Ammon's horn (tissue), 1 donor: ENCODE measurements at regions not wholly inside any gene's neighbourhood (a gene's known extent, or its start where the extent isn't known, plus 50 kb on each side); places are given as distances from the start of the nearest gene placed in this dataset.
"Not testable (repeated sequence)": the region's sequence is repeated elsewhere in the genome, so short reads cannot be mapped to it uniquely, and the experiment has no call there.

Source experiments
- DNase-seq: peaks from one replicate; pipeline ENCODE4 v3.0.0-alpha.2; 2016; ENCODE audit warnings: low spot score

DNA sequence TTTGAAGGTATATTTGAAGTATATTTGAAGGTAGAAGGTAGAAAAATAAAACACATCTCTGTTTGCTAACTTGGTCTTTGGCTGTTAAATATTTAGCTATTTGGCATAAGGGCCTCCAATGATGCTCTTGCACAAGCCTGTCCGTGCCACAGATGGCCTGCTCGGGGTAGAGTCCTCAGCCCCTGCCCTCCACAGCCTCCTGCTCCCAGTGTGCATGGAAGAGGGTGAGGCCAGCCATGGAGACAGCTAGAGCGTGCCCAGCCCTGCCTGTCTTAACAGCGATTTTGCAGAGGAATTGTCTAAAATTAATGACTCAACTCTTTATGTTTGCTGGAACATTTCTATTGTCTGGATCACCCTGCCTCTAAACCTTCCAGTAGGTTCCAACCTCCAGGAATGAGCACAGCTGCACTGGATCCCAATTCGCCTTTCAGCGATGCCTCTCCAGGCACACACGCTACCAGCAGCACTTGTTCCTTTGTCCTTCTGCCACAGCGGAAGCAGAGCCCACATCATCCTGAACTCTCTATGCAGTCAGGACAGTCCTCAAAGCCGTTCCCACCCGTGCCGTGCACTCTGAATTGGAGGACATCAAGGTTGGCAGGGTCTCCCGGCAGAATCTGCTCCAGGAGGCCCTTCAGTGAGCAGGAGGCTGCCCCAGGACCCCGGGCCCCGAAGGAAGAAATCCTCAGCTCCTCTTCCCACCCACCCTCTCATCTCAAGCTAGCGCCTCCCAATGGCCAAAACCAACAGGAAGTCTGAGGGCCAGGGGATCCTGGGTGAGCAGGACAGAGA lies 254.0 kb upstream of the IRX1 start:
- DNase-seq = no peak

- no peak for DNase-seq
Observed at GRCh38 chr5:3340471-3340870, 255.2 kb upstream of the IRX1 start.

DNA sequence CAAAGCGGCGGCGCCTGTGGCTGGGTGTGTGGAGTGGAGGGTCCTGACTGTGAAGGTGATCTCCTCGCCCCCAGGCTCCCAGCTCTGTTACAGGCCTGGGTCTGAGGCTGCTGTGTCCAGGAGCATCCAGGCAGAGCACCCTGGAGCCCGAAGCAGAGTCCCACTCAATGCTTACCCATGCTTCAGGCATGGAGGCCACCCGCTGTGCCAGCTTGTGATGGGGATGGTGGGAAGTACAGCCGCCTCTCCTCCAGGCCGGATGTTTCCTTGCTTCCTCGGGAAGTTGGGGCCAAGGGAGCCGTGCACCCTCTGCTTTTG lies 255.9 kb upstream of the IRX1 start:
- DNase-seq = no peak

- DNase-seq = no peak
Observed at GRCh38 chr5:3339092-3339797, 256.4 kb upstream of the IRX1 start.

- no peak for DNase-seq
Observed at GRCh38 chr5:3337812-3338541, 257.7 kb upstream of the IRX1 start.

- no peak for DNase-seq
Observed at GRCh38 chr5:3336666-3337065, 259.0 kb upstream of the IRX1 start.

- DNase-seq = no peak
Observed at GRCh38 chr5:3335301-3335700, 260.3 kb upstream of the IRX1 start.

DNA sequence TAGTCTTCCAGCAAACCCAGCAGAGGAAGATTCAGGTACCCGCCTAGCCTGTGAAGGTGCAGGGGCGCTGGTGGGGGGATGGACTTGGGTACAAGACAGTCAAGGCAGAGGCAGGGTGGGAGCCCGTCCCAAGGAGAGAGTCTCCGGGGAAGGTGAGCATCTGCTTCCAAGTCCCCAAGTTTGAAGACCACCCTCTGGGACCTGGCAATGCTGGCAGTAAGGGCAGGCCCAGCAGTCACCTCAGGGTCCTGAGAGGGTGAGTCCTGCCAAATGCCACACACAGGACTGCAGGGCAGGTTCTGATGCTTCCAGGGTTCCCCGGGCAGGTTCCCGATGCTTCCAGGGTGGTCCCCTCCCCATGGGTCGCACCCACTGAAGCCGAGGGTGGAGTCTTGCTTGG lies 261.8 kb upstream of the IRX1 start:
- DNase-seq = no peak

GRCh38 chr5:3333105-3333504 lies 262.5 kb upstream of the IRX1 start:
- no peak for DNase-seq

DNA sequence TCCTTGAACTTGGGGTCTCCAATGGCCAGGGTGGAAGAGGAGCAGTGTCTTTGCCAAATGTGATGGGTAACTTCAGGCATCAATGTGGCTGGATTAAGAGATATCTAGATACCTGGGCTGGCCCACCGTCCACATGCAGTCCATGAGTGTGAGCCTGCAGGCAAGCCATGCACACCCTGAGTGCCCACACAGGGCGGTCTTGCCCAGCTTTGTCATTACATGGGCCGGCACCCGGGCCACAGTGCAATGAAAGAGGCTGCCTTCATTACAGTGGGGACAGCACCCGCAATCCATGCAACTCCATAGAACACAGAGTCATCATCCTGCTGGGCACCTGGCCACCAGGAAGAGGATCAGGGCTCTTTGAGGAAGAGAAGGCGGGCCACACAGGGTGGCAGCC lies 263.8 kb upstream of the IRX1 start:
- DNase-seq = no peak

DNA sequence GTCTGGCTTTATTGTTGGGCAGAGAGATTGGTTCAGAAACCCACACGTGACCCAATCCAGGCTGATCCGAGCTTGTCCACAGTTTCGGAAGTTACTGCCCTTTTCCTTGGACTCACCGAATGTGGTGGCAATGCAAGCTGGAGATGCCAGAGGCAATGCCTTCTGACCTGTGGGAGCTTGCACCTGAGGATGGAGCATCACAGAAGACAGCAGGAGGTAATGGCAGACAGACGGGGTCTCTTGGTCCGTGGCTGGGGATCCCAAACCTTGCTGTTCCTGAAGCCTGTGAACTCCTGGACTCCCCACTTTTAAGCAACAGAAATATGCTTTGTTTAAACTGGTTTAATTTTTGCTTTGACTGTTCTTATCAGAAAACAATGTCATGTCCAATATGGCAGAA lies 265.2 kb upstream of the IRX1 start:
- no peak for DNase-seq

GRCh38 chr5:3329427-3329826 lies 266.2 kb upstream of the IRX1 start:
- no peak for DNase-seq

- DNase-seq = no peak
Observed at GRCh38 chr5:3326841-3327232, 268.8 kb upstream of the IRX1 start.

- no peak for DNase-seq
Observed at GRCh38 chr5:3325972-3326840, 269.4 kb upstream of the IRX1 start.

DNA sequence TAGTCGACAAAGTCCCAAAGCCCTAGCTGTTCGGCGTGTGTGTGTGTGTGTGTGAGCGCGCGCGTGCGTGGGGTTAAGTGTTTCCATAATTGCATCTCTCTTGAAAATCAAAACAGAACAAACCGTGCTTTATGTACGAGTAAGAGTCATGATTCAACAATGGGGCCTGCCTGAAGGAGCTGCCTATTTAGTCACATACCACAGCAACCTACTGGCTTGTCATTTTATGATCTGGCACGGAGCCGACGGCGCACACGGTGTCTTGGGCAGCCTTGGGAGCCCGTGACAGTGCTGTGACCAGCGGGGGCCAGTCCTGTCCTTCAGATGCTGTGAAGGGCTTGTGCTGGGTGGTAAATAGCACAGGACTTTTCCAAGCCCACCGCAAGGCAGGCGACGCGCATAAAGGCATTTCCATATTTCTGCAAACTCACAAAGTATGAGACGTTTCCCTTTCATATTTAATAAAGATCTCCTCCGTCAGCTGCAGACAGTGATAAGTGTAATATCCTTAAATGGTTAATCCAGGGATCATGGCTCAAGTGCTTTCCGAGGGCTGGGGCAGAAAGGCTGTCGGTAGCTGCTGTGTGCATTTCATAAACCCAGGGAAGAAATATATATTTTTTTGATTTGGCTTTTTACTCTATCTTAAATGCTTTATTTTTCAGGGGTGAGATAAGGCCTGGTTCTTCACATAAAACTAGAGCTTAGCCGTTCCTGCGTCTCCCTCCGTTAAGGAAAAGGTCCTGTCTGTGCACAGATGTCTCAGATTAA lies 270.2 kb upstream of the IRX1 start:
- no peak for DNase-seq

GRCh38 chr5:3324421-3325101 lies 271.1 kb upstream of the IRX1 start:
- no peak for DNase-seq

- not testable (repeated sequence) for DNase-seq
Observed at GRCh38 chr5:3323966-3324365, 271.7 kb upstream of the IRX1 start.

GRCh38 chr5:3323144-3323543 lies 272.5 kb upstream of the IRX1 start:
- no peak for DNase-seq

GRCh38 chr5:3322642-3323041 lies 273.0 kb upstream of the IRX1 start:
- DNase-seq = no peak

GRCh38 chr5:3321923-3322322 lies 273.7 kb upstream of the IRX1 start:
- DNase-seq = no peak
